Keratinocyte (primary cell): ENCODE measurements at regions not wholly inside any gene's neighbourhood (a gene's known extent, or its start where the extent isn't known, plus 50 kb on each side); places are given as distances from the start of the nearest gene placed in this dataset.

Experiments
- DNase-seq: peaks from one replicate; pipeline ENCODE4 v3.0.0-alpha.2; 2011; ENCODE audit warnings: low read depth, missing footprints, low spot score
- FAIRE-seq: peaks from 2 replicates; lab custom pipeline; 2011; peaks lifted over from hg19 to GRCh38; lab: Jason Lieb, UNC
- H2AFZ ChIP-seq: 2 replicates; pipeline ENCODE4 v1.6.0; 2012; ENCODE audit warnings: low read length, control low read depth, inconsistent platforms; ENCODE audit not compliant: control insufficient read depth
- H3K27ac ChIP-seq: 2 replicates; pipeline ENCODE4 v1.5.1; 2011; ENCODE audit warnings: low read length; ENCODE audit not compliant: control insufficient read depth, insufficient read depth
- H3K27me3 ChIP-seq: 3 replicates; pipeline ENCODE4 v1.6.0; 2011; ENCODE audit warnings: low read length; ENCODE audit not compliant: control insufficient read depth, insufficient read depth; ENCODE audit errors: extremely low read depth
- H3K36me3 ChIP-seq, 2 experiments: 2 replicates in 1 of 2; 3 replicates in 1 of 2; pipeline ENCODE4 v1.5.1; 2011; ENCODE audit warnings: low read length in 2 of 2, mild to moderate bottlenecking in 1 of 2; ENCODE audit not compliant: control insufficient read depth in 2 of 2, insufficient read depth in 2 of 2; ENCODE audit errors: extremely low read depth in 1 of 2
- H3K4me1 ChIP-seq: 3 replicates; pipeline ENCODE4 v1.5.1; 2011; ENCODE audit warnings: low read length; ENCODE audit not compliant: control insufficient read depth, insufficient read depth; ENCODE audit errors: extremely low read depth
- H3K4me2 ChIP-seq: 3 replicates; pipeline ENCODE4 v1.6.0; 2011; ENCODE audit warnings: low read depth, low read length; ENCODE audit not compliant: control insufficient read depth, insufficient read depth; ENCODE audit errors: extremely low read depth
- H3K4me3 ChIP-seq, 3 experiments: fragments of 200-600 bp in 1 of 3; sonication (generic) in 1 of 3; 2 replicates in 2 of 3; 3 replicates in 1 of 3; pipeline ENCODE4 v1.5.1; 2011 to 2016; ENCODE audit warnings: low read length in 3 of 3, mild to moderate bottlenecking in 3 of 3, control low read depth in 2 of 3, inconsistent platforms in 1 of 3, low read depth in 1 of 3, mixed read lengths in 1 of 3, mixed run types in 1 of 3, moderate library complexity in 1 of 3; ENCODE audit not compliant: control insufficient read depth in 2 of 3, insufficient read depth in 2 of 3; ENCODE audit errors: extremely low read depth in 1 of 3
- H3K79me2 ChIP-seq: 2 replicates; pipeline ENCODE4 v1.6.0; 2012; ENCODE audit warnings: low read length; ENCODE audit not compliant: control insufficient read depth, insufficient read depth
- H3K9ac ChIP-seq: 3 replicates; pipeline ENCODE4 v1.6.0; 2011; ENCODE audit warnings: low read length; ENCODE audit not compliant: control insufficient read depth, insufficient read depth; ENCODE audit errors: extremely low read depth
- H3K9me1 ChIP-seq: 3 replicates; pipeline ENCODE4 v1.6.0; 2011; ENCODE audit warnings: low read length; ENCODE audit not compliant: control insufficient read depth, insufficient read depth; ENCODE audit errors: extremely low read depth
- H3K9me3 ChIP-seq: 2 replicates; pipeline ENCODE4 v1.5.1; 2012; ENCODE audit warnings: low read depth, low read length; ENCODE audit not compliant: control insufficient read depth
- H4K20me1 ChIP-seq: 3 replicates; pipeline ENCODE4 v1.6.0; 2011; ENCODE audit warnings: low read length; ENCODE audit not compliant: control insufficient read depth, insufficient read depth; ENCODE audit errors: extremely low read depth
- EZH2 ChIP-seq: IDR thresholded peaks from one replicate; pipeline ENCODE4 v1.6.1; 2012; ENCODE audit warnings: inconsistent platforms, mild to moderate bottlenecking, low read length, moderate library complexity
- dilution Hi-C: fragments of 300-500 bp; cut with MboI; formaldehyde crosslinking; loops from one replicate; pipeline ENCODE4 v1.7.0; 2020; ENCODE audit warnings: low sequenced_read_pairs; ENCODE audit not compliant: extremely low pct_ligation_motif_present
- TF ChIP-seq, protein P1 (sequence below), 3 experiments: IDR thresholded peaks in 1 of 3; conservative IDR thresholded peaks in 1 of 3; optimal IDR thresholded peaks in 1 of 3; 2 replicates in 2 of 3; 3 replicates in 1 of 3; pipeline versions ENCODE3 to v1.5.1; 2011; ENCODE audit warnings: low read length in 3 of 3, mild to moderate bottlenecking in 3 of 3, moderate library complexity in 2 of 3, control low read depth in 1 of 3, inconsistent platforms in 1 of 3; ENCODE audit not compliant: insufficient read depth in 2 of 3; ENCODE audit errors: extremely low read depth in 1 of 3

GRCh38 chr19:29001597-29002245 is 211.2 kb downstream of the UQCRFS1 start:
- Histone ChIP-seq H3K4me3 (no peak overlapping the region), H3K79me2 (no peaks in the 10 kb centered on the region), H3K9me3 (peaks cover 6% of the 10 kb centered on the region), H3K4me1 (no peaks in the 10 kb centered on the region), H2AFZ (no peak overlapping the region), H3K9me1 (no peaks in the 10 kb centered on the region), H3K27me3 (no peaks in the 10 kb centered on the region), H3K27ac (no peak overlapping the region), H3K4me2 (no peak overlapping the region), H3K9ac (no peak overlapping the region), H3K36me3 (no peaks in the 10 kb centered on the region), H4K20me1 (no peaks in the 10 kb centered on the region)
- DNase-seq (no peak), FAIRE-seq (no peak)
- dilution Hi-C loops: no loop called here
- TF ChIP-seq EZH2: no peak

DNA sequence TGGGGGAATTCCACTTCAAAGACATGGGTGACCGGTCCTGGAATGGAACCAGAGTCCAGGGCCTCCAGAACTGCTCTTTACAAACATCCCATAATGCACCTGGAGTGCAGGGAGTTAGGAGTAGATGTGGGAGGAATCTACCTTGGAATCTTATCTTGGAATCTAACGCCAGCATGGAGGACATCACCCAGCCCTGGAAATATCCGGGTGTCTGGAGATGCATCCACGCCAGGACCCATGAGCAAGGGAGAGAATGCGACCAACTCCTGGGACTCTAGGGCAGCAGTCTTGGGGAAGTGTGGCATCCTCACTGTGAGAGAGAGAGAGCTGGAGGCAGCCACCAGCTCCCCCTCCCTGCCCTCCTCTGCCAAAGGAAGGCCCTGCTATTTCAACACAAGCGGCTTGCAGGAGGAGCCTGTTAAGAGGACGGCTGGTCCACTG is 211.8 kb downstream of the UQCRFS1 start:
- Histone ChIP-seq H3K9me3 (peaks cover 6% of the 10 kb centered on the region), H3K4me3 (no peak overlapping the region), H3K4me1 (no peaks in the 10 kb centered on the region), H3K27ac (no peak overlapping the region), H3K36me3 (no peaks in the 10 kb centered on the region), H3K4me2 (no peak overlapping the region), H3K9ac (no peak overlapping the region), H3K79me2 (no peaks in the 10 kb centered on the region), H3K27me3 (no peaks in the 10 kb centered on the region), H4K20me1 (no peaks in the 10 kb centered on the region), H3K9me1 (no peaks in the 10 kb centered on the region), H2AFZ (no peak overlapping the region)
- no peak for DNase-seq
- dilution Hi-C loops: no loop called here
- TF ChIP-seq EZH2: no peak
- TF ChIP-seq, protein P1, sequence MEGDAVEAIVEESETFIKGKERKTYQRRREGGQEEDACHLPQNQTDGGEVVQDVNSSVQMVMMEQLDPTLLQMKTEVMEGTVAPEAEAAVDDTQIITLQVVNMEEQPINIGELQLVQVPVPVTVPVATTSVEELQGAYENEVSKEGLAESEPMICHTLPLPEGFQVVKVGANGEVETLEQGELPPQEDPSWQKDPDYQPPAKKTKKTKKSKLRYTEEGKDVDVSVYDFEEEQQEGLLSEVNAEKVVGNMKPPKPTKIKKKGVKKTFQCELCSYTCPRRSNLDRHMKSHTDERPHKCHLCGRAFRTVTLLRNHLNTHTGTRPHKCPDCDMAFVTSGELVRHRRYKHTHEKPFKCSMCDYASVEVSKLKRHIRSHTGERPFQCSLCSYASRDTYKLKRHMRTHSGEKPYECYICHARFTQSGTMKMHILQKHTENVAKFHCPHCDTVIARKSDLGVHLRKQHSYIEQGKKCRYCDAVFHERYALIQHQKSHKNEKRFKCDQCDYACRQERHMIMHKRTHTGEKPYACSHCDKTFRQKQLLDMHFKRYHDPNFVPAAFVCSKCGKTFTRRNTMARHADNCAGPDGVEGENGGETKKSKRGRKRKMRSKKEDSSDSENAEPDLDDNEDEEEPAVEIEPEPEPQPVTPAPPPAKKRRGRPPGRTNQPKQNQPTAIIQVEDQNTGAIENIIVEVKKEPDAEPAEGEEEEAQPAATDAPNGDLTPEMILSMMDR (optimal IDR thresholded peaks at IDR 0.05 in 1 of 3, IDR thresholded peaks at IDR 0.05 in 1 of 3, conservative IDR thresholded peaks at IDR 0.05 in 1 of 3; ENCODE audit: extremely low read depth in 1 of 3, insufficient read depth in 2 of 3, low read length in 3 of 3): no peak
- FAIRE-seq: no peak
